WTC11 (cell line): ENCODE measurements at regions not wholly inside any gene's neighbourhood (a gene's known extent, or its start where the extent isn't known, plus 50 kb on each side); places are given as distances from the start of the nearest gene placed in this dataset.
"Not testable (repeated sequence)": the region's sequence is repeated elsewhere in the genome, so short reads cannot be mapped to it uniquely, and the experiment has no call there.

Source experiments
- ATAC-seq: fragments of 200-7000 bp; cut with Tn5 transposase; 2 replicates; pipeline ENCODE4 v1.10.0; 2021; ENCODE audit warnings: mild to moderate bottlenecking, moderate library complexity
- CTCF ChIA-PET: fragments of 300-600 bp; sonication (Branson Sonifier 250); formaldehyde crosslinking; loops from one replicate; lab custom pipeline; 2021; ENCODE audit warnings: antibody characterized with exemption; lab: Charles Lee
- POLR2A ChIA-PET: fragments of 350-600 bp; sonication (Branson Sonifier 250); formaldehyde crosslinking; loops from one replicate; lab custom pipeline; 2021; ENCODE audit warnings: antibody characterized with exemption; lab: Charles Lee
- DNase-seq: peaks from one replicate; pipeline ENCODE4 v3.0.0; 2021; ENCODE audit warnings: low spot score
- H3K27ac Mint-ChIP-seq: 2 replicates; pipeline ENCODE4 v1.8.0; 2021; ENCODE audit warnings: mixed read lengths
- H3K27me3 Mint-ChIP-seq: 2 replicates; pipeline ENCODE4 v1.8.0; 2021; ENCODE audit warnings: low read depth, mild to moderate bottlenecking, moderate library complexity, mixed read lengths
- H3K36me3 Mint-ChIP-seq: 2 replicates; pipeline ENCODE4 v1.8.0; 2021; ENCODE audit warnings: mixed read lengths
- H3K4me1 Mint-ChIP-seq: 2 replicates; pipeline ENCODE4 v1.8.0; 2022; ENCODE audit warnings: mixed read lengths
- H3K4me3 Mint-ChIP-seq: 2 replicates; pipeline ENCODE4 v1.8.0; 2021; ENCODE audit warnings: mild to moderate bottlenecking, moderate library complexity, mixed read lengths
- H3K9me3 Mint-ChIP-seq: 2 replicates; pipeline ENCODE4 v1.8.0; 2021; ENCODE audit warnings: mixed read lengths
- E2F1 ChIP-seq: sonication (generic); formaldehyde crosslinking; IDR thresholded peaks from 2 replicates; pipeline ENCODE4 v1.8.0; 2022; ENCODE audit warnings: mild to moderate bottlenecking, missing genetic modification reagents
- E2F4 ChIP-seq: sonication (generic); formaldehyde crosslinking; IDR thresholded peaks from 2 replicates; pipeline ENCODE4 v1.8.1; 2022; ENCODE audit warnings: low read depth, mild to moderate bottlenecking, moderate library complexity, missing genetic modification reagents, borderline replicate concordance
- JUN ChIP-seq: sonication (generic); formaldehyde crosslinking; IDR thresholded peaks from 2 replicates; pipeline ENCODE4 v1.8.0; 2023; ENCODE audit warnings: mild to moderate bottlenecking, missing genetic modification reagents
- NFYB ChIP-seq: sonication (generic); formaldehyde crosslinking; conservative IDR thresholded peaks from 2 replicates; pipeline ENCODE4 v1.8.0; 2022; ENCODE audit warnings: low read depth, missing genetic modification reagents
- NR3C1 ChIP-seq: sonication (generic); formaldehyde crosslinking; conservative IDR thresholded peaks from 2 replicates; pipeline ENCODE4 v1.8.1; 2023; ENCODE audit warnings: low read depth, mild to moderate bottlenecking, missing genetic modification reagents
- OVOL2 ChIP-seq: fragments of 250-450 bp; sonication (Bioruptor Pico); IDR thresholded peaks from 2 replicates; pipeline ENCODE4 v1.9.0; 2021; ENCODE audit warnings: mild to moderate bottlenecking, borderline replicate concordance
- RORB ChIP-seq: fragments of 250-450 bp; sonication (Bioruptor Pico); IDR thresholded peaks from 2 replicates; pipeline ENCODE4 v1.9.0; 2021; ENCODE audit warnings: mild to moderate bottlenecking
- SP1 ChIP-seq: sonication (generic); formaldehyde crosslinking; conservative IDR thresholded peaks from 2 replicates; pipeline ENCODE4 v1.8.1; 2022; ENCODE audit warnings: missing genetic modification reagents
- USF2 ChIP-seq: sonication (generic); formaldehyde crosslinking; IDR thresholded peaks from 2 replicates; pipeline ENCODE4 v1.8.1; 2023; ENCODE audit warnings: mild to moderate bottlenecking, missing genetic modification reagents, moderate library complexity
- ZMAT4 ChIP-seq: fragments of 250-450 bp; sonication (Bioruptor Pico); IDR thresholded peaks from 2 replicates; pipeline ENCODE4 v1.9.0; 2021; ENCODE audit warnings: mild to moderate bottlenecking
- ZNF232 ChIP-seq: sonication (generic); formaldehyde crosslinking; IDR thresholded peaks from 2 replicates; pipeline ENCODE4 v1.8.0; 2022; ENCODE audit warnings: mild to moderate bottlenecking, missing genetic modification reagents
- TF ChIP-seq, protein P1 (sequence below): fragments of 250-450 bp; sonication (Bioruptor Pico); IDR thresholded peaks from 2 replicates; pipeline ENCODE4 v1.9.0; 2021; ENCODE audit warnings: mild to moderate bottlenecking, borderline replicate concordance
- TF ChIP-seq, protein P2 (sequence below): sonication (generic); formaldehyde crosslinking; IDR thresholded peaks from 2 replicates; pipeline ENCODE4 v1.8.0; 2023; ENCODE audit warnings: missing genetic modification reagents
- TF ChIP-seq, protein P3 (sequence below): sonication (generic); formaldehyde crosslinking; IDR thresholded peaks from 2 replicates; pipeline ENCODE4 v1.8.0; 2022; ENCODE audit warnings: mild to moderate bottlenecking, missing genetic modification reagents
- TF ChIP-seq, protein P4 (sequence below): sonication (generic); formaldehyde crosslinking; IDR thresholded peaks from 2 replicates; pipeline ENCODE4 v1.8.1; 2023; ENCODE audit warnings: mild to moderate bottlenecking, missing genetic modification reagents, borderline replicate concordance

GRCh38 chr19:23597661-23598060, 89.4 kb downstream of the ZNF675 start:
- no peaks in the 10 kb centered on the region for H3K4me1 Mint-ChIP-seq
- peaks cover 37% of the 10 kb centered on the region for H3K36me3 Mint-ChIP-seq
- ChIA-PET CTCF (no interaction called here), POLR2A (no interaction called here)
- H3K27me3 Mint-ChIP-seq = no peaks in the 10 kb centered on the region; the same call in none of the 2 replicates
- no peak overlapping the region for H3K27ac Mint-ChIP-seq
- peaks cover 54% of the 10 kb centered on the region for H3K9me3 Mint-ChIP-seq
- no peak for DNase-seq
- ATAC-seq = no peak
- TF ChIP-seq JUN (CRISPR knock-in tag) (no peak), RORB (CRISPR knock-in tag) (no peak), E2F1 (CRISPR knock-in tag) (no peak), SP1 (CRISPR knock-in tag) (no peak), OVOL2 (CRISPR knock-in tag) (no peak), USF2 (CRISPR knock-in tag) (no peak)
- TF ChIP-seq, protein P1, sequence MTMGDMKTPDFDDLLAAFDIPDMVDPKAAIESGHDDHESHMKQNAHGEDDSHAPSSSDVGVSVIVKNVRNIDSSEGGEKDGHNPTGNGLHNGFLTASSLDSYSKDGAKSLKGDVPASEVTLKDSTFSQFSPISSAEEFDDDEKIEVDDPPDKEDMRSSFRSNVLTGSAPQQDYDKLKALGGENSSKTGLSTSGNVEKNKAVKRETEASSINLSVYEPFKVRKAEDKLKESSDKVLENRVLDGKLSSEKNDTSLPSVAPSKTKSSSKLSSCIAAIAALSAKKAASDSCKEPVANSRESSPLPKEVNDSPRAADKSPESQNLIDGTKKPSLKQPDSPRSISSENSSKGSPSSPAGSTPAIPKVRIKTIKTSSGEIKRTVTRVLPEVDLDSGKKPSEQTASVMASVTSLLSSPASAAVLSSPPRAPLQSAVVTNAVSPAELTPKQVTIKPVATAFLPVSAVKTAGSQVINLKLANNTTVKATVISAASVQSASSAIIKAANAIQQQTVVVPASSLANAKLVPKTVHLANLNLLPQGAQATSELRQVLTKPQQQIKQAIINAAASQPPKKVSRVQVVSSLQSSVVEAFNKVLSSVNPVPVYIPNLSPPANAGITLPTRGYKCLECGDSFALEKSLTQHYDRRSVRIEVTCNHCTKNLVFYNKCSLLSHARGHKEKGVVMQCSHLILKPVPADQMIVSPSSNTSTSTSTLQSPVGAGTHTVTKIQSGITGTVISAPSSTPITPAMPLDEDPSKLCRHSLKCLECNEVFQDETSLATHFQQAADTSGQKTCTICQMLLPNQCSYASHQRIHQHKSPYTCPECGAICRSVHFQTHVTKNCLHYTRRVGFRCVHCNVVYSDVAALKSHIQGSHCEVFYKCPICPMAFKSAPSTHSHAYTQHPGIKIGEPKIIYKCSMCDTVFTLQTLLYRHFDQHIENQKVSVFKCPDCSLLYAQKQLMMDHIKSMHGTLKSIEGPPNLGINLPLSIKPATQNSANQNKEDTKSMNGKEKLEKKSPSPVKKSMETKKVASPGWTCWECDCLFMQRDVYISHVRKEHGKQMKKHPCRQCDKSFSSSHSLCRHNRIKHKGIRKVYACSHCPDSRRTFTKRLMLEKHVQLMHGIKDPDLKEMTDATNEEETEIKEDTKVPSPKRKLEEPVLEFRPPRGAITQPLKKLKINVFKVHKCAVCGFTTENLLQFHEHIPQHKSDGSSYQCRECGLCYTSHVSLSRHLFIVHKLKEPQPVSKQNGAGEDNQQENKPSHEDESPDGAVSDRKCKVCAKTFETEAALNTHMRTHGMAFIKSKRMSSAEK = no peak
- no peak overlapping the region for H3K4me3 Mint-ChIP-seq

DNA sequence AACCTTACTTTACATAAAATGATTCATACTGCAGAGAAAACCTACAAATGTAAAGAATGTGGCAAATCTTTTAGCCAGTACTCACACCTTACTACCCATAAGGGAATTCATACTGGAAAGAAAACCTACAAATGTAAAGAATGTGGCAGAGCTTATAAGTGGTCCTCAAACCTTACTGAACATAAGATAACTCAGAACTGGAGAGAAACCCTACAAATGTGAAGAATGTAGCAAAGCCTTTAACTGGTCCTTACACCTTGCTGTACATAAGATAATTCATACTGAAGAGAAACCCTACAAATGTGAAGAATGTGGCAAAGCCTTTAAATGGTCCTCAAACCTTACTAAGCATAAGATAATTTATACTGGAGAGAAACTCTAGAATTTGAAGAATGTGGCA, 90.1 kb downstream of the ZNF675 start:
- no peak for ATAC-seq
- Mint-ChIP-seq H3K4me3 (no peak overlapping the region), H3K9me3 (peaks cover 59% of the 10 kb centered on the region), H3K27me3 (no peaks in the 10 kb centered on the region; the same call in none of the 2 replicates), H3K36me3 (peaks cover 39% of the 10 kb centered on the region), H3K27ac (no peak overlapping the region), H3K4me1 (no peaks in the 10 kb centered on the region)
- TF ChIP-seq NR3C1 = no peak
- TF ChIP-seq, protein P2, sequence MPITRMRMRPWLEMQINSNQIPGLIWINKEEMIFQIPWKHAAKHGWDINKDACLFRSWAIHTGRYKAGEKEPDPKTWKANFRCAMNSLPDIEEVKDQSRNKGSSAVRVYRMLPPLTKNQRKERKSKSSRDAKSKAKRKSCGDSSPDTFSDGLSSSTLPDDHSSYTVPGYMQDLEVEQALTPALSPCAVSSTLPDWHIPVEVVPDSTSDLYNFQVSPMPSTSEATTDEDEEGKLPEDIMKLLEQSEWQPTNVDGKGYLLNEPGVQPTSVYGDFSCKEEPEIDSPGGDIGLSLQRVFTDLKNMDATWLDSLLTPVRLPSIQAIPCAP = no peak
- no peak for TF ChIP-seq ZNF232 (CRISPR knock-in tag)
- no peak for TF ChIP-seq NFYB (CRISPR knock-in tag)
- TF ChIP-seq, protein P3, sequence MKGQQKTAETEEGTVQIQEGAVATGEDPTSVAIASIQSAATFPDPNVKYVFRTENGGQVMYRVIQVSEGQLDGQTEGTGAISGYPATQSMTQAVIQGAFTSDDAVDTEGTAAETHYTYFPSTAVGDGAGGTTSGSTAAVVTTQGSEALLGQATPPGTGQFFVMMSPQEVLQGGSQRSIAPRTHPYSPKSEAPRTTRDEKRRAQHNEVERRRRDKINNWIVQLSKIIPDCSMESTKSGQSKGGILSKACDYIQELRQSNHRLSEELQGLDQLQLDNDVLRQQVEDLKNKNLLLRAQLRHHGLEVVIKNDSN (CRISPR knock-in tag) = no peak
- no peak for TF ChIP-seq ZMAT4
- no peak for TF ChIP-seq E2F4
- no peak for TF ChIP-seq RORB (CRISPR knock-in tag)
- TF ChIP-seq, protein P4, sequence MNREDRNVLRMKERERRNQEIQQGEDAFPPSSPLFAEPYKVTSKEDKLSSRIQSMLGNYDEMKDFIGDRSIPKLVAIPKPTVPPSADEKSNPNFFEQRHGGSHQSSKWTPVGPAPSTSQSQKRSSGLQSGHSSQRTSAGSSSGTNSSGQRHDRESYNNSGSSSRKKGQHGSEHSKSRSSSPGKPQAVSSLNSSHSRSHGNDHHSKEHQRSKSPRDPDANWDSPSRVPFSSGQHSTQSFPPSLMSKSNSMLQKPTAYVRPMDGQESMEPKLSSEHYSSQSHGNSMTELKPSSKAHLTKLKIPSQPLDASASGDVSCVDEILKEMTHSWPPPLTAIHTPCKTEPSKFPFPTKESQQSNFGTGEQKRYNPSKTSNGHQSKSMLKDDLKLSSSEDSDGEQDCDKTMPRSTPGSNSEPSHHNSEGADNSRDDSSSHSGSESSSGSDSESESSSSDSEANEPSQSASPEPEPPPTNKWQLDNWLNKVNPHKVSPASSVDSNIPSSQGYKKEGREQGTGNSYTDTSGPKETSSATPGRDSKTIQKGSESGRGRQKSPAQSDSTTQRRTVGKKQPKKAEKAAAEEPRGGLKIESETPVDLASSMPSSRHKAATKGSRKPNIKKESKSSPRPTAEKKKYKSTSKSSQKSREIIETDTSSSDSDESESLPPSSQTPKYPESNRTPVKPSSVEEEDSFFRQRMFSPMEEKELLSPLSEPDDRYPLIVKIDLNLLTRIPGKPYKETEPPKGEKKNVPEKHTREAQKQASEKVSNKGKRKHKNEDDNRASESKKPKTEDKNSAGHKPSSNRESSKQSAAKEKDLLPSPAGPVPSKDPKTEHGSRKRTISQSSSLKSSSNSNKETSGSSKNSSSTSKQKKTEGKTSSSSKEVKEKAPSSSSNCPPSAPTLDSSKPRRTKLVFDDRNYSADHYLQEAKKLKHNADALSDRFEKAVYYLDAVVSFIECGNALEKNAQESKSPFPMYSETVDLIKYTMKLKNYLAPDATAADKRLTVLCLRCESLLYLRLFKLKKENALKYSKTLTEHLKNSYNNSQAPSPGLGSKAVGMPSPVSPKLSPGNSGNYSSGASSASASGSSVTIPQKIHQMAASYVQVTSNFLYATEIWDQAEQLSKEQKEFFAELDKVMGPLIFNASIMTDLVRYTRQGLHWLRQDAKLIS = no peak
- POLR2A ChIA-PET = no interaction called here
- CTCF ChIA-PET = no interaction called here
- DNase-seq = no peak

- POLR2A ChIA-PET = interaction anchor here (0.6 kb wide), 1 partner anchor 180 kb away, joined by 3 read pairs; no protein-coding TSS in a partner anchor
- H3K4me3 Mint-ChIP-seq, ATAC-seq, CTCF ChIA-PET, H3K4me1 Mint-ChIP-seq, DNase-seq, H3K27ac Mint-ChIP-seq, H3K27me3 Mint-ChIP-seq: not testable (repeated sequence)
- H3K36me3 Mint-ChIP-seq = peaks cover 47% of the 10 kb centered on the region
- H3K9me3 Mint-ChIP-seq = peaks cover 75% of the 10 kb centered on the region
These were observed 92.7 kb downstream of the ZNF675 start for GRCh38 chr19:23594311-23594710.
